GM11168 (cell line): ENCODE measurements at regions not wholly inside any gene's neighbourhood (a gene's known extent, or its start where the extent isn't known, plus 50 kb on each side); places are given as distances from the start of the nearest gene placed in this dataset.
"Not testable (repeated sequence)": the region's sequence is repeated elsewhere in the genome, so short reads cannot be mapped to it uniquely, and the experiment has no call there.

ENCODE experiments used
- in situ Hi-C: fragments of 300-500 bp; cut with MboI; formaldehyde crosslinking; loops from one replicate; pipeline ENCODE4 v1.12.0; 2022; ENCODE audit warnings: low sequenced_read_pairs; ENCODE audit not compliant: unreplicated experiment

DNA sequence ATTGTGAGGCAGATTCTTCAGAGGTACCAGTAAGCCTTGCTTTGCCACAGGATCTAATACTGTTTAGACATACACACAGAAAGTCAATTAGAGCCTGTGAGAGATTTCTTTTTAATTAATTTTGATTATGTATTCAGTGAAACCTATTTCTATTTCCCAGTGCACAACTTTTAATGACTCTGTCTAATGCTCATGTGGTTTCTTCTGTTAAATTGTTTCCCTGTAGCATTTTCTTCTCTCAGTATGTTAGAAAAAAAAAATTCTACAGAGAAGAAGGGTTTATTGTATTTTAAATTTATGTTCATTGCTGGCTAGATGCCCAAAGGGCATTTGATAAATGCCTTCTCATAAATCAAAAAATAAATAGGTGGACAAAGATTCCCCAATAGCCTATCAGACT is 293.7 kb downstream of the C6orf118 start:
- in situ Hi-C loops, result no loop called here

- in situ Hi-C loops, result no loop called here
These were observed 295.7 kb downstream of the C6orf118 start for GRCh38 chr6:165013701-165014100.

DNA sequence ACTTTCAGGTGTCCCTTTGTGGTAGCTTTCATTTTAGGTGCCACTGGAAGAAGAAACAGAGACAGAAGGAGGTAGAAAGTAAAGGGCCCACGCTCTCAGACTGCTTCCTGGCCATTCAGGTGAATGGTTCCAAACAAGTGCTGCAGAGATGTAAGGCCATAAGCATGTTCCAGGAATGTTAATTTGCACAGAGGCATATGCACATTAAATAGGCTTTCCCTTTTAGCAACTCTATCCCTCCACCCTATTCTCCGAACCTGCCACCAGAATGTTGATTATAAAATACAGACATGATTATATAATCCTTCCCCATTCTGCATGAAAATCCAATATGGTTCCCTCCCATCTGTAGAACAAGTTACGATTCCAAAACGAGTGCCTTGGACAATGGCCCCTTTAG is 297.2 kb downstream of the C6orf118 start:
- in situ Hi-C loops, result no loop called here

- in situ Hi-C loops, result no loop called here
These were observed 298.6 kb downstream of the C6orf118 start for GRCh38 chr6:165010556-165011535.

GRCh38 chr6:165008971-165009370 is 300.4 kb downstream of the C6orf118 start:
- in situ Hi-C loops, result no loop called here

DNA sequence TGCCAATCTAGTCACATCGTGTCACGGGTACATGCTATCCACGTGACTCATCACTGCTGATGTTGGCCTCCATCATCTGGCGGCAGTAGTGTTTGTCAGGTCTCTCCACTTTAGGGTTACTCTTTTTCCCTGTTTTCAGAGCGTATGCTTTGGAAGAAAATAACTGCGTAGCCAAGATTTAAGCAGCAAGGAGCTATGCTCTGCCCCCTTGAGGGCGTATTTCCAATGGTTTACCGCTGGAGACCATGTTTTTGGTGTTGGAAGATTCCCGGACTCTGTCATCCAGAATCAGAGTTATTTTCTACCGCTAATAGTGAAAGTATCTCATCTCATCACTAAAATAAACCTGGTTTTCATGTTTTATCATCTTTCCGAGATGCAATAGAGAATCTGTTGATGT is 306.5 kb downstream of the C6orf118 start:
- in situ Hi-C loops, result no loop called here

DNA sequence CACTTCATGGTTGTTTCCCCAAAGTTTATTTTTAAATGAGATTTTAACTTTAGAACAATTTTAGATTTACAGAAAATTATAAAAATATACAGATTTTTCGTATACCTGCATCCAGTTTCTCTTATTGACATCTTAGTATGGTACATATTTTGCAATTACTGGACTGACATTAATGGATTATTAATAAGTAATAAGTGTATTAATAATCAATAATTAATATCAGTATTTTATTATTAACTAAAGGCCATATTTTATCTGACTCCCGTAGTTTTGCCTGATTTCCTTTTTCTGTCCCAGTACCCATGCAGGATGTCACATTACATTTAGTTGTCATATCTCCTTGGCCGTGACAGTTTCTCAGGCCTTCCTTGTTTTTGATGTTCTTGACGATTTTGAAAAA is 307.0 kb downstream of the C6orf118 start:
- in situ Hi-C loops, result no loop called here

DNA sequence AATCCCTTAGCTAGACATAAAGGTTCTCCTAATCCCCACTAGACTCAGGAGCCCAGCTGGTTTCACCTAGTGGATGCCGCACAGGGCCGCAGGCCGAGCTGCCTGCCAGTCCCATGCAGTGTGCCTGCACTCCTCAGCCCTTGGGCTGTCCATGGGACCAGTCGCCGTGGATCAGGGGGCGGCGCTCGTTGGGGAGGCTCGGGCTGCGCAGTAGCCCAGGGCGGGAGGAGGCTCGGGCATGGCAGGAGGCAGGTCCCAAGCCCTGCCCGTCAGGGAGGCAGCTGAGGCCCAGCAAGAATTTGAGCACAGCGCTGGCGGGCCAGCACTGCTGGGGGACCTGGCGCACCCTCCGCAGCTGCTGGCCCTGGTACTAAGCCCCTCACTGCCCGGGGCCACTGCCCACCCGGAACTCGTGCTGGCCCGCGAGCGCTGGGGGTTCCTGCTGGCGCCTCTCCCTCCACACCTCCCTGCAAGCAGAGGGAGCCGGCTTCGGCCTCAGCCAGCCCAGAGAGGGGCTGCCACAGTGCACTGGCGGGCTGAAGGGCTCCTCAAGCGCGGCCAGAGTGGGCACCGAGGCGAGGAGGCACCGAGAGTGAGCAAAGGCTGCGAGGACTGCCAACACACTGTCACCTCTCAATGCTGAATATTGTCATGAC is 307.8 kb downstream of the C6orf118 start:
- in situ Hi-C loops, result no loop called here

DNA sequence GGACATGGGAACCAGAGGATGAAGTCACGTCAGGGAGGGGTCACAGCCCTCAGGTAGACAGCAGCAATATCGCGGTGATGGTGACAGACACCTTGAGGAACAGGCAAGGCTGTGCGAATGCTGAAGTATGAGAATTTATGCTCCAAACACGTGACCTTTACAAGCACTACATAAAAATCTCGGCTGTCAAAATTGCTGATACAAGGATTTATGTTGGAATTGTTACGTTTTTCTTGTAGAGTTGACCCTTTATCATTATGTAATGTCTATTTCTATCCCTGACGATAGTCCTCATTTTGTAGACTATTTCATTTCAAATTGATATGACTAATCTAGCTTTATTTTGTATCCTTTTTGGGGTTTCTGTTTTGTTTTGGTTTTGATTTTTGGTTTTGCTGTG is 311.1 kb downstream of the C6orf118 start:
- in situ Hi-C loops, result no loop called here

DNA sequence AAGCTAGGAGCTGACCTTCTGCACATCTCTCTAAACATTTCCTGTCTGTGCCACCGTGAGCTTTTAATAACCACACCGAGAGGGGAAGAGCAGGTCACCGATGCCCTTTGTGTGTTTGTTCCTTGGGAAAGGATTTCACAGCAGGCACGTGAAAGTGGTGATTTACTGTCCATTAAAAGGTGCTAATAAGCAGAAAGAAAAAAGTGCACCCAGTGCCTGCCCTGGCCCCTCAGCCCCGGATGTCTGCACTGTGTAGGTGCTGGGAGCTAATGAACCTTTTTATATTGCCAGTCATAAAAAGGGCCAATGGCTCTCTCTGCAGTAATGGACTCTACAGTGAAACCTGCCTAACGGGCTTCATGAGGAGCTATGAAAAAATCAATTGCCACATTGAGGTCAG is 312.6 kb downstream of the C6orf118 start:
- in situ Hi-C loops, result no loop called here

- in situ Hi-C loops, result no loop called here
These were observed 317.8 kb downstream of the C6orf118 start for GRCh38 chr6:164991573-164991972.

DNA sequence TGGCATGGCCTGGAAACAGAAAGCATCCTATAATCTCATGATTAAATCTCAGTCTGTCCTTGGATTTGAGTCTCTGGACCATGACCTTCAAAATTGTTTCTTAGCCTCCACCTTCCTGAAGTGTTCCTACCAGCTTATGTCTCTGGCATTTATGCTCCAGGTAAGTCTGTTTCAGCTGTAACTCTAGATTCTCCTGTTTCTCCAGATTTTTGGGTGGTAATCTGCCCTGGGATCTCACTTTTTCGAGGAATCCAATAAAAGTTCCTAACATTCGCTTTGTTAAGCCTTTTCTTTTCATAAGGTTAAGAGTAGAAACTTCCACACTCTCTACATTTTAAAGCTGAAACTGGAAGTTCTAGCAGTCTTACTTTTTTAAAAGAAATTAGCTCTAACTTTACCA is 318.5 kb downstream of the C6orf118 start:
- in situ Hi-C loops, result no loop called here

DNA sequence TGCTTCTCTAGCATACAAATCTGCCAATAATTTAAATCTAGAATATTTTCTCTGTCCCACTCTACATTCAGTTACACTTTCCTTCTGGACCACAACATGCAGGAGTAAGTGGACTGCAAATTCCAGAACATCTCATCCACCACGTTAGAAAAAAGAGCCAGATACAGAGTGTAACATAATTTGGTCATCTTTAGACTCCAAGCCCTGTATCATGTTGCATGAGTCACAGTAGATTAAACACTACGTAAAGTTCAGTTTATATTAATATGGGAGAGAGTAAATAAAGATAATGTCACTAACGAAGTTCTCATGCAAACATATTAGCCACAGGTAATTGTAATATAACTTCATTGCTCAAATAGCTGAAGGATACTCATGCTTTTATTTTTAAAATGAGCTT is 327.0 kb downstream of the C6orf118 start:
- in situ Hi-C loops, result no loop called here

DNA sequence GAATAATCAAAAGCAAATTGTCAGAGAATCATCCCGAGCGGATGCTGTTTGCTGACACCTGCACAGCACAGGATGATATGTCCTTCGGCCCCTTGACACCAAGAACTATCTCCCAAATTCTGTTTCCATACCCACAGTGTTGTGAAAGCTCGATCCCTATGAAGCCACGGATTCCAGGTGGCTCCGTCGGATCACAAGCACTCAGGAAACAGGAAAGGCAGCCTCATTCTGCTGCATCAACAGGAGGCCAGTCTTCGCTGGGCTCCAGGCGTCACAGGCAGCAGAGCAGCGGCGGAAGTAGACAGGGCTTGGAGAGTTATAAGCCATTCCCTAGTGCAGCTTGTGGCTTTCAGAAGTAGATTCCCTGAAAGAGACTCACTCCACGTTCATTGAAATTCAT is 342.3 kb downstream of the C6orf118 start:
- in situ Hi-C loops, result no loop called here

DNA sequence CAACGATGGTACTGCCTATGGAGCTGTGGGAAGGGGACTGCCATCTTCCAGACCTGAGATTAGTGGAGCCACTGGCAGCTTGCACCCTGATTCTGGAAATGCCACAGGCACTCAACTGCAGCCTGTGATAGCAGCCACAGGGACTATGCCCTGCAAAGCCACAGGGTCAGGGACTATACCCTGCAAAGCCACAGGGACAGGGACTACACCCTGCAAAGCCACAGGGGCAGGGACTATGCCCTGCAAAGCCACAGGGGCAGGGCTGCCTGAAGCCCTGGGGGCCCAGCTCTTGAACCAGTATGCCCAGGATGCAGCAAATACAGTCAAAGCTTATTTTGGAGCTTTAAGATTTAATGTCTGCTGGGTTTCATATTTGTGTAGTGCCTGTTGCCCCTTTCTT is 346.6 kb downstream of the C6orf118 start:
- in situ Hi-C loops, result no loop called here

DNA sequence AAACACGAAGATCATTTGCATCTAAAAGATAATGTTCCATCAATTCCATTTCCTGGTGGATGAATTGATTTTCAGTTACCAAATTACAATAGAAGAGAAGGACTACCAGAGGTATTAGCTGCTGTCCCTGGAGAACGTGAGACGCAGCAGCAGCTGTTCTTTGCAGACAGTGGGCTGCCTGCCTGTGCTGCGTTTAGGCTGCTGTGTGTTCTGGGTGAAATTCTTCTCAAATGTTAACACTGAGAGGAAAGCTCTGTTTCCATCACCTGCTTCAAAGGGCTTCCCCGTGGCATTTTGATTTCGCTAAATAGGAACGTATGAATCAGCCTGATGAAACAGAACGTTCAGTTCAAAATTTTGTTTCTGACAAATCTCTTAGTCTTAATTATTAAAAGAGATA is 362.2 kb downstream of the C6orf118 start:
- in situ Hi-C loops, result no loop called here

GRCh38 chr6:164942271-164942670 is 367.1 kb downstream of the C6orf118 start:
- in situ Hi-C loops, result no loop called here

DNA sequence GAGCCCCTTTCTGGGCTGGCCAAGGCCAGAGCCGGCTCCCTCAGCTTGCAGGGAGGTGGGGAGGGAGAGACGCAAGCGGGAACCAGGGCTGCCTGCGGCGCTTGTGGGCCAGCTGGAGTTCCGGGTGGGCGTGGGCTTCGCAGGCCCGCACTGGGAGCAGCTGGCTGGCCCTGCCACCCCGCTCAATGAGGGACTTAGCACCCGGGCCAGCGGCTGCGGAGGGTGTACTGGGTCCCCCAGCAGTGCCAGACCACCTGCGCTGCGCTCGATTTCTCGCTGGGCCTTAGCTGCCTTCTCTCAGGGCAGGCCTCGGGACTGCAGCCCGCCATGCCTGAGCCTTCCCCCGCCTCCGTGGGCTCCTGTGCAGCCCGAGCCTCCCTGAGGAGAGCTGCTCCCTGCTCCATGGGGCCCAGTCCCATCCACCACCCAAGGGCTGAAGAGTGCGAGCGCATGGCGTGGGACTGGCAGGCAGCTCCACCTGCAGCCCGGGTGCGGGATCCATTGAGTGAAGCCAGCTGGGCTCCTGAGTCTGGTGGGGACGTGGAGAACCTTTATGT is 376.1 kb downstream of the C6orf118 start:
- in situ Hi-C loops, result not testable (repeated sequence)

DNA sequence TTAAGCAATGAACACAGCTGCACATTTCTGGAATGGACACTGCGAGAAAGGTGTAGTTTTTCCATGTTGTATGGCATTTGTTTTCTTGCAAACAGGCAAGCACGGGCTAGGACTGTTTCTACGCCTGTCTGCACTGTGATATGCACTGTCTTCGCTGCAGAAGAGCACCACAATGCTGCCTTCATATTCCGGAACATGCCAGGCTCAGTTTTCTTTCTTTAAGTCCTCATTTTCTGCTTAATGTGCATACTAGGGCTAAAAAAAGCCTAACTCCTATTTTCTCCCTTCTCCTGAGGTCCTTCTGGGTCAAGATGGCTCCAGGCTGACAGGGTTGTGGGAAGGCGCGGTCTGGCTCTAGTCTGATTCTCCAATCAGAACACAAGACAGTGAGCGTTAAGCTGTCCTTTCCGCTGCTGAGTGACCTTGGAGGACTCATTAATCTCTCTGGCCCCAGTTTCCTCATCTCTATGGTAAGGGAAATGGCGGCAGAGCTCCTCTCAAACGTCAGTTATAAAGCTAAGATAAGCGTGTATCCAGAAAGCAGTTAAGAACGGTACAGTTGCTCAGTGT is 379.9 kb downstream of the C6orf118 start:
- in situ Hi-C loops, result no loop called here

DNA sequence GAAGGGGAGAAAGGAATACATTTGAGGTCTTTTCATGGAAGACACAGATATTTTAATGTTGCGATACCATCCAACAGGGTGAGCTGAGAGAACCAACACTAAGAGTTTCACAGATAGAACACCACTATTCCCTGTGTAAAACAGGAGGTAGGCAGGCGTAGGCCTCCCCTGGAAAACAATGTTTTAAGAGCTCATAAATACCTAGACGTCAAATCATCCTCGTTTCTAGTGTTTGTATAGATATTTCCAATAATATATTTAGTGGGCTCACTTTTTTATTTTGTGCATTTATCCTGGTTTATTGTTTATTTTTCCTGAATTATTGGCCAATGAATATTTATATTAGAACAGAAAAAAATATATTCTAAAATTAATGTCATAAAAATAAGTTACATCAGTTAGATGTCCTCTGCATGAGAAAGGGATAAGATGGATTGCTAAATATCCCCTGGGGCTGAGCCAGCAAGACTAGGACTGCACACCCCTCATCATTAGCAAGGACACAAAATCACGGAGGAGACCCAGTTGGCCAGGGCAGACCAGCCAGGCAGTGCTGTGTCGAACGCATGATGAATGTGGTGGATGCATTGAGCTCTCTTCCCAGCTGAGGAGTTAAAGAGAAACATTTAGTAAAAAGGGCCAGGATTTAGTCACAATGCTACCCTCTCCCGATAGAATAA is 380.5 kb downstream of the C6orf118 start:
- in situ Hi-C loops, result no loop called here
